Neural cell (in vitro differentiated cells): ENCODE measurements at regions not wholly inside any gene's neighbourhood (a gene's known extent, or its start where the extent isn't known, plus 50 kb on each side); places are given as distances from the start of the nearest gene placed in this dataset.
A peak's percentile ranks its signal among the peaks of the same experiment; 100 is the strongest.

Experiments
- H2AFZ ChIP-seq: fragments of 200-600, 300-800 bp; sonication (generic), shearing (Covaris generic); 2 replicates; pipeline ENCODE4 v1.6.0; 2014; ENCODE audit warnings: low read depth, mild to moderate bottlenecking, antibody characterized with exemption, low read length, moderate library complexity
- H3F3A ChIP-seq: fragments of 200-600 bp; shearing (Covaris generic); 2 replicates; pipeline ENCODE4 v1.6.1; 2016; ENCODE audit warnings: mild to moderate bottlenecking, moderate library complexity, mixed read lengths, antibody characterized with exemption, low read length; ENCODE audit not compliant: insufficient read depth, poor library complexity, severe bottlenecking
- H3K27ac ChIP-seq: fragments of 200-600, 300-800 bp; sonication (generic), shearing (Covaris generic); 2 replicates; pipeline ENCODE4 v1.5.1; 2014; ENCODE audit warnings: mild to moderate bottlenecking, low read length, moderate library complexity
- H3K27me3 ChIP-seq: fragments of 300-800, 200-600 bp; sonication (generic), shearing (Covaris generic); 2 replicates; pipeline ENCODE4 v1.6.0; 2014; ENCODE audit warnings: mild to moderate bottlenecking, low read depth, low read length, moderate library complexity; ENCODE audit not compliant: insufficient read depth
- H3K36me3 ChIP-seq: fragments of 300-800, 200-600 bp; sonication (generic), shearing (Covaris generic); 2 replicates; pipeline ENCODE4 v1.5.1; 2014; ENCODE audit warnings: mild to moderate bottlenecking, antibody characterized with exemption, low read length, moderate library complexity; ENCODE audit not compliant: insufficient read depth
- H3K4me2 ChIP-seq: fragments of 300-800, 200-600 bp; sonication (generic), shearing (Covaris generic); 2 replicates; pipeline ENCODE4 v1.6.0; 2014; ENCODE audit warnings: mild to moderate bottlenecking, low read length
- H3K4me3 ChIP-seq: fragments of 300-800, 200-600 bp; sonication (generic), shearing (Covaris generic); 2 replicates; pipeline ENCODE4 v1.5.1; 2014; ENCODE audit warnings: mild to moderate bottlenecking, low read length, moderate library complexity
- H3K79me2 ChIP-seq: fragments of 200-600 bp; shearing (Covaris generic); replicated peaks from 2 replicates; pipeline ENCODE4 v1.6.0; 2014; ENCODE audit warnings: mild to moderate bottlenecking, low read length, moderate library complexity; ENCODE audit not compliant: insufficient read depth
- H3K9ac ChIP-seq: fragments of 300-800, 200-600 bp; sonication (generic), shearing (Covaris generic); 2 replicates; pipeline ENCODE4 v1.6.1; 2016; ENCODE audit warnings: mild to moderate bottlenecking, low read length, mixed read lengths
- H3K9me2 ChIP-seq: fragments of 200-600 bp; shearing (Covaris generic); 2 replicates; pipeline ENCODE4 v1.6.1; 2016; ENCODE audit warnings: mild to moderate bottlenecking, low read length, mixed read lengths; ENCODE audit not compliant: insufficient read depth
- H3K9me3 ChIP-seq: fragments of 200-600, 300-800 bp; sonication (generic), shearing (Covaris generic); 2 replicates; pipeline ENCODE4 v1.6.1; 2016; ENCODE audit warnings: mild to moderate bottlenecking, mixed run types, low read length, moderate library complexity, mixed read lengths
- H4K20me1 ChIP-seq: fragments of 200-600 bp; shearing (Covaris generic); 2 replicates; pipeline ENCODE4 v1.6.1; 2016; ENCODE audit warnings: mild to moderate bottlenecking, mixed run types; ENCODE audit not compliant: insufficient read depth
- CTCF ChIP-seq: fragments of 450-650 bp; IDR thresholded peaks from 2 replicates; pipeline ENCODE4 v1.5.1; 2014; ENCODE audit warnings: antibody characterized with exemption, mild to moderate bottlenecking, moderate library complexity; ENCODE audit not compliant: poor library complexity, severe bottlenecking
- EP300 ChIP-seq: fragments of 450-650 bp; conservative IDR thresholded peaks from 2 replicates; pipeline ENCODE4 v1.6.1; 2014; ENCODE audit warnings: antibody characterized with exemption, mild to moderate bottlenecking, moderate library complexity; ENCODE audit not compliant: poor library complexity, severe bottlenecking
- EZH2 ChIP-seq: fragments of 200-600, 300-800 bp; shearing (Covaris generic), sonication (generic); IDR thresholded peaks from 2 replicates; pipeline ENCODE4 v1.6.1; 2014; ENCODE audit warnings: antibody characterized with exemption, low read length, borderline replicate concordance, mild to moderate bottlenecking; ENCODE audit not compliant: insufficient read depth, poor library complexity, severe bottlenecking
- MXI1 ChIP-seq: fragments of 450-650 bp; conservative IDR thresholded peaks from 2 replicates; pipeline ENCODE4 v1.6.1; 2014; ENCODE audit warnings: antibody characterized with exemption, mild to moderate bottlenecking; ENCODE audit not compliant: poor library complexity, severe bottlenecking
- POLR2AphosphoS5 ChIP-seq: IDR thresholded peaks from 2 replicates; pipeline ENCODE4 v1.6.1; 2012
- RAD21 ChIP-seq: fragments of 450-650 bp; conservative IDR thresholded peaks from 2 replicates; pipeline ENCODE4 v1.6.1; 2014; ENCODE audit warnings: antibody characterized with exemption, mild to moderate bottlenecking, moderate library complexity
- REST ChIP-seq: IDR thresholded peaks from 2 replicates; pipeline ENCODE4 v1.6.1; 2012; ENCODE audit warnings: borderline replicate concordance
- SMC3 ChIP-seq: fragments of 450-650 bp; conservative IDR thresholded peaks from 2 replicates; pipeline ENCODE4 v1.6.1; 2014; ENCODE audit warnings: antibody characterized with exemption, mild to moderate bottlenecking, moderate library complexity; ENCODE audit not compliant: poor library complexity
- TAF1 ChIP-seq: IDR thresholded peaks from 2 replicates; pipeline ENCODE4 v1.6.1; 2012; ENCODE audit warnings: low read depth

- no peak overlapping the region for H2AFZ ChIP-seq
- no peaks in the 10 kb centered on the region for H3F3A ChIP-seq
- no peaks in the 10 kb centered on the region for H3K27me3 ChIP-seq
- H4K20me1 ChIP-seq: no peaks in the 10 kb centered on the region
- H3K79me2 ChIP-seq: no peaks in the 10 kb centered on the region
- no peak overlapping the region for H3K9ac ChIP-seq
- no peaks in the 10 kb centered on the region for H3K9me3 ChIP-seq
- no peak overlapping the region for H3K4me3 ChIP-seq
- H3K4me2 ChIP-seq: no peak overlapping the region
- no peak for TF ChIP-seq EZH2
- no peak for TF ChIP-seq MXI1
- TF ChIP-seq CTCF: no peak
- no peak for TF ChIP-seq SMC3
- no peak for TF ChIP-seq TAF1
- no peak for TF ChIP-seq RAD21
- no peak for TF ChIP-seq POLR2AphosphoS5
- TF ChIP-seq REST: no peak
- TF ChIP-seq EP300: no peak
- no peak overlapping the region for H3K27ac ChIP-seq
- H3K36me3 ChIP-seq: no peaks in the 10 kb centered on the region
- no peaks in the 10 kb centered on the region for H3K9me2 ChIP-seq
These were observed 488.6 kb downstream of the CSNK1G3 start for GRCh38 chr5:124000538-124000937.

GRCh38 chr5:123997462-123998215 lies 485.7 kb downstream of the CSNK1G3 start:
- Histone ChIP-seq H3K79me2 (no peaks in the 10 kb centered on the region), H3K4me2 (peak overlapping the region; percentile 10), H4K20me1 (no peaks in the 10 kb centered on the region), H3K27ac (no peak overlapping the region), H2AFZ (no peak overlapping the region), H3K9me3 (no peaks in the 10 kb centered on the region), H3K27me3 (no peaks in the 10 kb centered on the region), H3K9me2 (no peaks in the 10 kb centered on the region), H3K4me3 (no peak overlapping the region), H3F3A (no peaks in the 10 kb centered on the region), H3K9ac (no peak overlapping the region), H3K36me3 (no peaks in the 10 kb centered on the region)
- TF ChIP-seq EP300 (no peak), MXI1 (peak; percentile 17), EZH2 (no peak), CTCF (no peak), TAF1 (no peak)
